HG03097 (cell line): ENCODE measurements at regions not wholly inside any gene's neighbourhood (a gene's known extent, or its start where the extent isn't known, plus 50 kb on each side); places are given as distances from the start of the nearest gene placed in this dataset.

Experiments
- ATAC-seq: cut with Tn5 transposase; IDR thresholded peaks from one replicate; pipeline ENCODE4 v1.9.1; 2021; ENCODE audit not compliant: unreplicated experiment, low FRiP score

DNA sequence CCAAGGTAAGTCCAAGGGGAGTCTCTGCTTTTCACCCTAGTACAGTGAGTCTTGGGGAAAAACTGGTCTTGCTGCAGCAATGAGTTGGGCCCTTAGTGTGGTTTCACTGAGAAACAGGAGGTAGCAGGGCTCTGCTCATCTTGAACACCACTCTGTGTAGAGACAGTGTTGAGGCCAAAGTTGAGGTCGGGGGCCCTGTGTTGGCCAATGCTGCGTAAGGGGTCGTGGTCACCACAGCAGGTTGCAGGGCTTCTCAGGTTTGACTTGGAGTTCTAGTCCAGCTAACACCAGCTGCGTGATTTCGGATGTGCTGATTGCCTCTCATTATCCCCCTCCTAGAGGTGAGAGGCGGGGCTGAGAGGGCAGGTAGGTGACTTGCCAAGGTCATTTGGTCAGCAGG is 807.5 kb downstream of the VRK1 start:
- no peak for ATAC-seq

- no peak for ATAC-seq
These were observed 821.2 kb downstream of the VRK1 start for GRCh38 chr14:97618401-97618800.

DNA sequence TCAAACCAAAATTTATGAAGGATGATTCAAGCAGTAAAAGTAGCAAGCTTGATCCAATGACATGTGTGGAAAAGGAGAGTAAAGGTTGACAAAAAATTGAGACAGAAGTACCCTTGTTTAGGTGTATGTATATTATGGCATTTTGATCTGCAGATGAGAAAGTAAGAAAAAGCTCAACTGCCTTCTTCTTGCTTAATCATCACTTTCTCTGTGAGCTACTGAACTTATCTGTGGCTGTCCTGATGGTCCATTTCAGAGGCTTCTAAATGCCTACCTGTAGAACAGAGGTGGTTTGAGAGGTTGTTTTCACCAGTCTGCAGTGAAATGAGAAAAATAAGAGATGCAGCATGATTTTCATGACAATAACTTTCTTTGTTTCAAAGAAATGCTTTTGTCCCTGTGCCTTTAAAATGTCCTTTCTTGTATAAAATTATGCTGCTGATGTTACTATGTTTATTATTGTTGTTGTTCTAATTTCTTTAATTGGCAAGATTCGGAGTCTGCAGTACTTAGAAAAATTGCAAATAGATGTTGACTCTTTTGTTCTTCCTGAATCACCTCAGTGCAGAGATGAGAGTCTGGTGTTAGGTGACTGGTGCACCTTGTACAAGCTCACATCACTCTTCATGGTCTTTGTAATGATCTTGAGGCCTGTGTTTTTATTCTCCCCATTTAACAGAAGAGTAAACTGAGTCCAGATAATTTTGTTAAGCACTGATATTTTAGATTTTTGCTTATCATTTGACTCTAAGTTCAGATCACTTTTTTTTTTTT is 821.9 kb downstream of the VRK1 start:
- no peak for ATAC-seq

DNA sequence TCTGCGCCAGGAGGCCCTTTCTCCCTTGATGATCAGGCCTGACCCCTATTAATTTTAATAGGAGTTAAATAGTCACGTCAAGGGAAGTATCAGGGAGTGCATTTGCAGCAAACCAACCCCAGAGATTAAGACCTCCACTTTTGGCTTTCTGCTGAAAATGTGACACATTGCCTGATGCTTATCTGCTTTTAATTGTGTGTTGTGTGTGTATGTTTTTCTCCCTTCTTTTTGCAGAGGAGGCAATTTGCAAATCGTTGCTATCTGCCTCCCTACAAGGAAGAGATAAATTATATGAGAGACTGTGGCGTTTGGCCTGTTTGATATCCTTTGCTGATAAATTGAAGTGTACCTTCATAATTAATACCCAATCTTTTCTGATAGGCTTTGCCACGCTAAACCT is 822.9 kb downstream of the VRK1 start:
- ATAC-seq: no peak

DNA sequence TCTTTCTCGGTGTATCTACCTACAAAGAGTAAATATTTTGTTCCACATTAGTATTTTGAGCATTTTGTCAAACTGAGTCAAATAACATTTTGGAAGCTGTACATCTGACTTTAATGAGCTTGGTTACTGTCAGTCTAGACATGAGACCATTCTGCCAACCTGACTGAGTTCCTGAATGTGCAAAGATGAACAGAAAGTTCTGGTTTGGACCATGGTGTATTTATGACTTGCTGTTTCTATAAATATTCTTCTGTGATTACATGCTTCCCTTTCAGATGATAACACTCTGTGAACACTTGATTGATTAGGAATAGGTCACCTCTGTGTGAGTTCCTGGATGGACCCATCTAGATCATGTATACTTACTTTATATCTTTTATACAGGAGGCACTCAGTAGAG is 827.8 kb downstream of the VRK1 start:
- ATAC-seq: no peak

GRCh38 chr14:97625477-97625876 is 828.3 kb downstream of the VRK1 start:
- no peak for ATAC-seq

- no peak for ATAC-seq
These were observed 828.9 kb downstream of the VRK1 start for GRCh38 chr14:97626088-97626487.

DNA sequence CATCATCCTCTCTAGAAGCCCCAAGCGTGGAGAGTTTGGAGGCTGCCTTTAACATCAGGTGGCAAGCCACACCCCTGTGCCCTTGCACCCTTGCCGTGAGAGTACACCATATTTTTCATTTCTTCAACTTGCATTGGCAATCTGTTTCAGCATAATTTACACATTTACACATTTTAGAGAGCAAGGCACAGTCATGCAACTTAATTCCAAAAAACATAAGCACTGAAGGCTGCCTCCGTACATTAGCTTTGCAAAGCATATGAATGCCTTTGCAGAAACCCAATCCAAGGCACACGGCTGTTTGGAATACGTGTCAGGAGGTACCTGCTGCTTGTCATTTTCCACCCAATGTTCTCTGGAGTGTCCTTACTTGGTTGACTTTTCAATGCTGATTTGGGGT is 833.1 kb downstream of the VRK1 start:
- no peak for ATAC-seq

- no peak for ATAC-seq
These were observed 836.1 kb downstream of the VRK1 start for GRCh38 chr14:97633131-97633738.

DNA sequence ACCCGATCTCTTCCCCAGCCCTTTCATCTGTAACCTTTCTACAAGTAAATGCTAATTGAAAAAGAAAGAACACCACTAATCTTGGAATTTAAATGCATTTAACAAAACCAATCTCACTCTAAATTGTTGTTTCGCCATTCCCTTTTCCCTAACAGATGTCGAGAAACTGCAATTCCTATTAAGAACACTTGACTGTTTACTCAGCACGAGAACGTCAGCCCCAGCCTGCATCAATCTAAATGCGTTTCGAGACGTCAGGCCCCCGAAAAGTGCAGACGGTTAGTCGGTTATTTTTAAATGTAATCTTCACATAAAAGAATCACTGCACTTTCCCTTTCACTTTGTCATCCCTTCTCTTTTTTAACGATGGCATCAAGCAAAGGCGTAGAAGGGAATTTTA is 837.6 kb downstream of the VRK1 start:
- ATAC-seq: no peak

DNA sequence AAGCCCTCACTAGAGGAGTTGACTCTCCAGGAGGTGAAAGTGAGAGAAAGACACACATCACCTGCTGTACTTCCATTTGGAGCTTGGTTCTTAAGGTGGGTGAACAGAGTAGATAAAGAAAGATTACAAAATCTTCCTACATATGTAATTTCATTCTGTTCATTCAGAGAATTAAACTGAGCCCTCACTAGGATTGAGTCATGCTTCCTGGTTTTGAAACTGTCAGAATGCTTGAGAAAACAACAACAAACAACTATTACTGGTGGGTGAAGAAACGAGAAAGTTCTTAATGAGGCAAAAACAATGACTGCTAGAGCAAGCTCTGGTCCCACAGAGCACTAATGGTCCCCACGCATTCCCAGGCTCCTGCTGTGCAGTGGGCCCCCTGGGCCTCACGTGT is 841.7 kb downstream of the VRK1 start:
- no peak for ATAC-seq

DNA sequence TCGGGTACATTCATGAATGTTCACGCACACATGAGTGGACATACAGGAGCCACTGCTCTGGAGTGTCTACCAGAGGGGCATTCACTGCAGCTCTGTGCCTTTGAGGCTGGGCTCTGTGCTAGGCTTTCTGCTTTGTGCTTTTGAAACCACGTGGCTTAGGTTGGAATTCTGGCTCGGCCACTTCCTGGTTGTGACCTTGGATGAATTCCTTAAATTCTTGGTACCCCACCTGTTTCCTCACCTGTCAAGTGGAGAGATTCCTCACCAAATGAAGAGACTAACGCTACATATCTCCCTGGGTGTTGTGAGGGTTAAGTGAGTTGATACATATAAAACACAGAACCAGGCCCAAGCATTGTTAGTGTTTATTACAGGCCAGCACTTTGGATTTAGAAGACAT is 842.8 kb downstream of the VRK1 start:
- ATAC-seq: no peak

DNA sequence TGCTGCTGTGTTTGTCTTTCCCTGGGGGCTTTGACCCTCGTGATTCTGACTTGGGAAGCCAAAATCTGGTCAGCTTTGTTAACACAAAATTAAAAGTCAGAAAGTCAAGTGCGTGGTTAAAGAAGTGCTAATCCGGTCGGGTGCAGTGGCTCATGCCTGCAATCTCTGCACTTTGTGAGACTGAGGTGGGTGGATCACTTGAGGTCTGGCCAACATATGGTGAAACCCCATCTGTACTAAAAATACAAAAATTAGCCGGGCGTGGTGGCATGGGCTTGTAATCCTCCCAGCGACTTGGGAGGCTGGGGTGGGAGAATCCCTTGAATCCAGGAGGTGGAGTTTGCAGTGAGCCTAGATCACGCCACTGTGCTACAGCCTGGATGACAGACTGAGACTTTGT is 844.6 kb downstream of the VRK1 start:
- ATAC-seq: no peak

- ATAC-seq: no peak
These were observed 845.4 kb downstream of the VRK1 start for GRCh38 chr14:97642631-97643030.

GRCh38 chr14:97644365-97644764 is 847.2 kb downstream of the VRK1 start:
- ATAC-seq: no peak

- ATAC-seq: no peak
These were observed 852.6 kb downstream of the VRK1 start for GRCh38 chr14:97649752-97650151.

DNA sequence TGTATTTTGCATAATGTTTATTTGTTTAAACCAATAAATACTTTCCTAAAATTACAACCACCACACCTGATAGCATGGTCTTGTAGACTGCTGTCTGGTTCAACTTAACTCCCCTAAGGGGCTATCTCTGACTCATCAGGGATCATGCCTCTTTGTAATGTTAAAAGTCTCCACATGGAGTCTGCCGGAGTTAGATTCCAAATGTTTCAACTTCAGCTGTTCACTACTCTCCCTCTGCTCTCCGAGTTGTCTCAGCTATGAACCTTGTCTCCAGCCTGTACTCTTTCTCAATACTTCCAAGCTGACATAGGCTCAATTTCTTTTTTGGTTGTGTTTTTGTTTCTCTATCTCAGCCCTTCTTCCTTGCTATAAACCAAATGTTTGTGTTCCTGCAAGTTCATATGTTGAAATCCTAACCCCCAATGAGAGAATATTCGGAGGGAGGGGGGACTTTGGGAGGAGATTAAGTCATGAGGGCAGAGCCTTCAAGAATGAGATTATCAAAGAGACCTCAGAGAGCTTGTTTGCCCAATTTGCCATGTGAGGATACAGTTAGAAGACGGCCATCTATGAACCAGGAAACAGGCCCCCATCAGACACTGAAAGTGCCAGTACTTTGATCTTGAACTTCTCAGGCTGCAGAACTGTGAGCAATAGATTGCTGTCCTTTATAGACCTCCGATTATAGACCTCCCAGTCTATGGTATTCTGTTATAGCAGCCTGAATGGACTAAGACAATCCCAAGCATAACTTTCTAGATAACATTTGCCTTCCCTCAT is 858.2 kb downstream of the VRK1 start:
- no peak for ATAC-seq

DNA sequence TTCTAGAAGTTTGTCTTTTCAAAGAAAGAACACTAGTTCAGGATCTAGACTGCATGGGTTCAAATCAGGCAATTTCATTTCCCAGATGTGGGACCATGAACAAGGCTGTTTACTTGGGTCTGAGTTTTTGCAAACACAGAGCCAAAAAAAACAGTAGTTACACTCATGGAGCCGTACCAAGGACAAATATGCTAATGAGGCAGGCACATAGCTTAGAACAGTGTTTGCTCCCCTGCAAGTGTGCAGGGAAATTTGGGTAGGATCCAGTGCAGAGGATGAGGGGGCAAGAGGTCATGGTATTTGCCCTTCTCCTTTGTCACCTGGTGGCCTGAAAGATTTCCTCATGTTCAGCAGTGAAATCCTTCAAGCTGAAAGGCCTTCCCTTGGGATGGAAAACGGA is 860.4 kb downstream of the VRK1 start:
- ATAC-seq: no peak

DNA sequence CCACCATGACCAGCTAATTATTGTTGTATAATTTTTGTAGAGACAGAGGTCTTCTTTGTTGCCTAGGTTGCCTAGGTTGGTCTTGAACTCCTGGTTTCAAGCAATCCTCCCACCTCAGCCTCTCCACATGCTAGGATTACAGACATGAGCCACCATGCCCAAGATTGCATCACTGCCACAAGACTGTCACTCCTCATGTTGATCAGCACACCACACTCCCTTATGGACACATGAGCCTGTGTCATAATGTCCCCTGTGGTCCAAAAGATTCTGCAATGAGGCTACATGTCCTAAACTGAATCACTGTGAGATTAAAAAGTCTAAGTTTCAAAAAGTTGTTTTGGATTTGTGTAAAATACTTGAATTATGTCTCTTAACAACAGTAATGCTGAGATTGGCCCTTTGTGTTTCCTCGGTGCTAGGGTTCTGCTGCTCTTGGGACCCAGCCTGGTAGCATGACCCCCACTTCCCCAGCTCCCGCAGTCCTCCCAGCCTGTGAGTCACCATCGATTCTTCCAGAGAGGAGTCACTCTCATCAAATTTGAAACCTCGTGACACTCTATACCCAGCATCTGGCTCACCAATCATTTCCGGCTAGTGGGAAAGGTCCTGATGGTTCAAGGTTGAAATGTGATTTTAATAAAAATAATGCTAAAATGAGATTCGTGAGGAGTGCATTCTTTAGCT is 890.9 kb downstream of the VRK1 start:
- no peak for ATAC-seq

DNA sequence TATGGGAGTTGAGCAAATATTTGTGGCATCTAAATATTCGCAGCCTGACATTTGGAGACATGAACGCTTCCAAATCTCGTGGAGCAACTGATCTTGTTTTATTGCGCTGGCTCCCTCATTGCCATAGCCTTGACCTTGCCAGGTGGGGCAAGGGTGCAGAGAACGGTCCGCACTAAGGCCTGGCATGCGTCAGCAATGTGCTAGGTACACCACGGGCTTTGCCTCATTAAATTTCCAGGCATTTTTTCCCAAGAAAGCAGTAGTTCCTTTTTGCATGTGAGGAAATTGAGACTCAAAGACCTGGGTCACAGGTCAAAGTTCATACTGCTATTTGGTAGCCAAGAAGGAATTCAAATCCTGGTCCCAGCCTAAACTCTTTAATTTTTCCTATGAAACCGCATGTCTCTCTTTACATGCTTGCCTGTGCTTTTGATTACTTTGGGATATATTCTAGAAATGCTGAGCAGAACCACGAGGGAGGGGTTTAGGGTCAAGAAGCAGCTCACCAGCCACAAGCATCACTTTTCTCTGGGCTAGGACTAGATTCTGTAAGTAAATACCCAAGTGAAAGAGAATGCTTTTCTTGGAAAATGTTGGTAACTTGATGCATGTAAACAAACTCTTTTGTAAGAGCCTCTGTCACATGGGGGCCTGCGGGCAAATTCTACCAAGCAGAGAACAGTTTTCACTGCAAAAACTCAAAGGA is 891.6 kb downstream of the VRK1 start:
- no peak for ATAC-seq

DNA sequence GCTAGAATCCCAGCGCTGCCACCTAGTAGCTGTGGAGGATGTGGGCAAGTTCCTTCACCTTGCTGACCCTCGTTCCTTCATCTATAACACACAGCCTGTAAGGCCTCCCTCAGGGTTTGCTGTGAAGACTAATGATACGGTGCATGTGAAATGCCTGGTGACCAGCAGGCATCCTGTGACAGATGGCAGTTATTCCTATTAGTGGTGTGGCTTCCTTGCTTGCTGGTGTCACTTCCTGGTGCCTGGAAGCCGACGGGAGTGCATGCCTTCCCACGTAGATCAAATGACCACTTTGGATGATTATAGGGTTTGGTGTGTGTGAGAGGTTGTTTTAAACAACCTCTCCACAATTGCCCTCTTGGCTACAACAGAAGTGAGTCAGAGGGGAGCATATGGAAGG is 894.9 kb downstream of the VRK1 start:
- no peak for ATAC-seq
